ENCODE measurements at regions not wholly inside any gene's neighbourhood (a gene's known extent, or its start where the extent isn't known, plus 50 kb on each side); places are given as distances from the start of the nearest gene placed in this dataset.
"Not testable (repeated sequence)": the region's sequence is repeated elsewhere in the genome, so short reads cannot be mapped to it uniquely, and the experiment has no call there.

DNA sequence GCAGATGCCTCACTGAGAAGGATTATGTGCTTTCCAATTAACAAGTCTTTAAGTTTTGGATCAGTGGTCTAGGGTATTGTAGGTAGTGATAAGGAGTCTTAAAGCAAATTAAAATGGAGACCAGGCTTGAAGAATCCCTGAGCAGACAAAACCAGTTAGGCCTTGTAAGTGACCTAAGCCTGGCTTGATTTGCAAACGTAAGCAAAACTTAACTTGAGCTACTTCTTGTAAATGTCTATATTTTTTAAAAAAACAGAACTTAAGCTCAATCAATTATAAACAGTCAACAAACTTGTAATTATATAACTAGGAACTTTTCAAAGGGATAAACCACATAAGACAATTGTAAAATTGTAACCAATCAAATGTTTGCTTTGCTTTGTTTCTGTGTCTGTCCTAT, 72.7 kb upstream of the NALF2 start:
- no peak for DNase-seq (ENCODE audit: low read depth in 1 of 2, low spot score in 1 of 2)

DNA sequence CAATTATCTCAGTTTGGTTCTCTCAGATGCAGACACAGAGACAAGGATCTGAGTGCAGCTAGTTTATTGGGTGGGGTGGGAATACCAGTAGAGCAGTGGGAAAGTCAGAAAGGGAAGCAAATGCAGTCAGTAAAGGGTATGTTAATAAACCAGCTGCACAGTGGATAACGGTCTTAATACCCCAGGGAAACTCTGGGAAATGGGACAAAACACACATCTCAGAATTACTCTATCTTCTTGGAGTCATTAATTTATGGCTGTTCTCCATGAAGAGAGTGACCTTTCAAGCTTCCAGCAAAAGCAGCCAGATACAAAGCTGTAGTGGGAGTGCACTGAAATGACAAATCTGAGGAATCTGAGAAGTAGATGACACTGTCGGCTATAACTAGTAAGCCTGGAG, 73.3 kb upstream of the NALF2 start:
- no peak for DNase-seq (ENCODE audit: low read depth in 1 of 2, low spot score in 1 of 2)

DNA sequence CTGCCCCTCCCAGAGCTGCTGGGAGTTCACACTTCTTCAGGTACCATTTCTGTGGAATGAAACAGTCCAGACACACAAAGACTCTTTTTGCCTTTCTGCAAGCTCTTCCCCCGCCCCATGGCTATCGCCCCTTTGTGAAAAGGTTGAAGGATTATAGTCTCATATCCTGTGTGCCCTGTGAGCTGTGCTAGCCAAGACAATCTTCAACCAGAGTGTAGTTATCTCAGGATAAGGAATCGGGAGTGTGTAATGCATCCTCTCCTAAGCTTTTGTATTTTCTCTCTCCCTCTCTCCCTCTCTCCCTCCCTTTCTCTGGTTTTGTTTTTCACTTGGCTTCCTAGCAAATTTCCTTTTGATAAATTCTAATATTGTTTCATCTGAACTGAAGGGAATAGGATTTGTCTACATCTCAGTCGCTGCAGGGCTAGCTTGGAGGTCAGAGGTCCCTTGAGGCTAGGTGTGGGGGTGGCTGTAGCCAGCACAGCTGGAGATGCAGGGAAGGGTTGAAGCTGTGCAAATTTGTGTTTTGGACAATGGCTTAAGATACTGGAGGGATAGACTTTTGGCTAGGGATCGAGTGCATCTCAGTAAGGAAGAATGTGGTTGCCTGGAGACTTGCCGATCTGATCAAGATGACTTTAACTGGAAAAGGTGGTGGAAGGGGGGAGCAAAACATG, 74.6 kb upstream of the NALF2 start:
- DNase-seq (ENCODE audit: low read depth in 1 of 2, low spot score in 1 of 2) = no peak

DNA sequence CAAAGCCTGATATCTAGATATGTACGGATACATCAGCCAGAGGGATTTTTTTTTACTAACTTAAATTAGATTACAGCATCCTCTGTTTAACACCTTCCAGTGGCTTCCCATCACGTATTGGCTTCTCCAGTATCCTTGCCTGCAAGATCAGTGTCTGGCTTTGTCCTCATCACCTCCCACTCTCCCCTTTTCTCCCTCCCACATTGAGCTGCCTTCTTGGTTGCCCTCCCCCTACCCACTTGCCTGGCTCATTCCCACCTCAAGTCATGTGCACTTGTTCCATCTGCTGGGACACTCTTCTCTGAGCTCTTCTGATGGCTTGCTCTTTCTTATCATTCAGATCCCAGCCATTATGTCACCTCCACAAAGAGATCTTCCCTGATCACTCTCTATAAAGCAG, 75.9 kb upstream of the NALF2 start:
- DNase-seq (ENCODE audit: low read depth in 1 of 2, low spot score in 1 of 2) = no peak

DNA sequence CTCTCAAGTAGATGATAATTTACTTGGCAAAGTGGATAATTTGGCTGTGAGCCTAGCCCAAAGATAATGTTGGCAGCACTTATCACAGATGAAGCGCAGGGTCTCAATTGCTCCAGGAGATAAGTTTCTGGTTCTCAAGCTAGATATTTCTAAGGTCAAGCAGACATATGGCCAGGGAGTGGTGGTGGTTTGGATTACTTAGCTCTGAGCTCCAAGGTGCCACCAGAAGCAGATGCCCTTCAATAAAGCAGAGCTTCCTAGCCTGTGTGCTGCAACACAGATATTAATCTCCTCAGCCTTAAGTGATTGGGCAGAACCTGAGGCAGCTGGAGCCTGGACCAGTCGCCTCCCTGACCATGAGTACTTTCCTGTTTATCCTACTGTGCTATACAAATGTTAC, 79.2 kb upstream of the NALF2 start:
- no peak for DNase-seq (ENCODE audit: low read depth in 1 of 2, low spot score in 1 of 2)

DNA sequence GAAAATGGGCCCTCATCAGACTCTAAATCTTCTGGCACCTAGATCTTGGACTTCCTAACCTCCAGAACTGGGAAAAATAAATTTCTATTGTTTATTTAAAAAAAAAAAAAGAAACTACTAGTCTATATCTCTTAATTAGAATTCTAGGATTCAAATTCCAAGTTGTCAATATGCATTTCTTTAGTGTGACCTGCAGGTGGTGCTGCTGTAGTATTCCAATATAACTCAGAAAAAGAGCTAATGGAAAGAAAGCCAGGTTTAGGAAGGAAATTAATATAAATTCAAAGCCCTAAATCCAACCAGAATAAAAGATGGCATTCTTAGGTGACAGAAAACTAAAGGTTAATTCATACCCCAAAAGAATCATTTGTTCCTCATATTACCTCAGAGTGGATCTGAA, 80.0 kb upstream of the NALF2 start:
- DNase-seq (ENCODE audit: low read depth in 1 of 2, low spot score in 1 of 2) = no peak

DNA sequence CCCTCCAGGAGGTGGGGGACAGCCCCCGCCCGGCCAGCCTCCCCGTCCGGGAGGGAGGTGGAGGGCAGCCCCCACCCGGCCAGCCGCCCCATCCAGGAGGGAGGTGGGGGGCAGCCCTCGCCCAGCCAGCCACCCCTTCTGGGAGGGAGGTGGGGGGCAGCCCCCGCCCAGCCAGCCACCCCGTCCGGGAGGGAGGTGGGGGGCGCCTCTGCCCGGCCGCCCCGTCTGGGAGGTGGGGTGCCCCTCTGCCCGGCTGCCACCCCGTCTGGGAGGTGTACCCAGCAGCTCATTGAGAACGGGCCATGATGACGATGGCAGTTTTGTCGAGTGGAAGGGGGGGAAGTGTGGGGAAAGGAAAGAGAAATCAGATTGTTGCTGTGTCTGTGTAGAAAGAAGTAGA, 81.9 kb upstream of the NALF2 start:
- DNase-seq (ENCODE audit: low read depth in 1 of 2, low spot score in 1 of 2) = not testable (repeated sequence)

DNA sequence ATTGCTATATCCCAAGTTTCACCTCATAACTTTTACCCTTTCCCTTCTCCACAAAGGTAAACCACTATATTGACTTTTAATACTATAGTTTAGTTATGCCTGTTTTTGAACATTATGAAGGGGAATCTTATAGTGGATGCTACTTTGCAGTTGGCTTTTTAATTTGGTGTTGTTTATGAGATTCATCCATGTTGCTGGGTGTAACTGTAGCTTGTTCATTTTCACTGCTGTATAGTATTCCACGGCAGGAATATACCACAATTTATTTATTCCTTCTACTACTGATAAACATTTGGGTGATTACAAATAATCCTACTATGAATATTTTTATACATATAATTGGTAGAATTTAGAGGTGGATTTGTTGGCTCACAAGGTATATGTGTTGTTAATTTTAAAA, 88.4 kb upstream of the NALF2 start:
- no peak for DNase-seq (ENCODE audit: low read depth in 1 of 2, low spot score in 1 of 2)

DNA sequence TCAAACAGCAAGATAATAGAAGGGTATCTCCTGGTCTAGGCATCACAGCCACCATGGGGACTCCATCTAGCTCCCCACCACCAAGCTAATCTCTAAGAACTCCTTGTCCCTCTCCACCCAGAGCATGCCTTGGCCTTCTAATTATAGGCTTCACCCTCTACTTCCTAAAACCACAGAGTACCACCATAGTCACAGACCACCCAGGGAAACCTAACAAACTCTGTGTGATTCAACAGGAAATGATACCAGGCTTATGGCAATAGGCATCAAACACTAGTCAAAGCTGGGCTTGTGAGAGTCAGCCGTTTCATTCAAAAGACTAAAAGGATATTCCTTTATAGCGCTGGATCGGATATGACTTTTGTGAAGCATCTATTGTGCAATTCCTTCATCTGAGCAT, 91.5 kb upstream of the NALF2 start:
- DNase-seq (ENCODE audit: low read depth in 1 of 2, low spot score in 1 of 2) = no peak

DNA sequence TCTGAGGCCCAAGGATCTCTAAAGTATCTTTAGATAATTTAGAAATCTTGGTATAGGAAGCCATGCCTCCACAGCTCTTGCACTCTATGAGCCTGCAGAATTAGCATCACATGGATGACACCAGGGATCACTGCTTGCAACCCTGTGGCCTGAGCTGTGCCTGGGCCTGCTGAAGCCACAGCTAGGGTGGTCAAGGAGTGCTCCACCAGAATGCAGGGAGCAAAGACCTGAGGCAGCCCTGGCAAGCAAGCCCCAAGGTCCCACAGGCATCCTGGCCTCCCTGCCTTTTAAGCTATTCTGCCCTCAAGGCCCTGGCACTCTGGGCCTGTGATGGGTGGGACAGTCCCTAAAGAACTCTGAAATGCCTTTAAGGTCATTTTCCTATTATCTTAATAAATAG, 105.2 kb upstream of the NALF2 start:
- no peak for DNase-seq (ENCODE audit: low read depth in 1 of 2, low spot score in 1 of 2)

DNA sequence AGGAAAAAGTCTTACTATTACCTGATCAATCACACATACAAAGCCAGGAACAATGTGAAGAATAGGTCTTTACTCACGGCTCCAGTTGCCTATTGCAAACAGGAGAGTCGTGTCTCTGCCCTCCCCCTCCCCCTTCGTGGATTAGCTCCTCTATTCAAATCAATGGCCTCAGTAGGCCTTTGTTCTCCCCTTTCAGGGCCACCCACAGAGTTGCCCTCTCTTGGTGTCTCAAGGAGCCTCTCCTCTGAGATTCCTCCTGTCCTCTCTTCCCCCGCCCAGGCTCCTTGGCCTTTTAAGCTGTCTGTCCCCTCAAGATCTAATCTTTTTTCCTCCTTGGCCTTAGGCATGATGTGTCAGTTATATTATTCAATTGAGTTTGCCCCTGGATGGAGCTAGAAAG, 107.2 kb upstream of the NALF2 start:
- no peak for DNase-seq (ENCODE audit: low read depth in 1 of 2, low spot score in 1 of 2)

DNA sequence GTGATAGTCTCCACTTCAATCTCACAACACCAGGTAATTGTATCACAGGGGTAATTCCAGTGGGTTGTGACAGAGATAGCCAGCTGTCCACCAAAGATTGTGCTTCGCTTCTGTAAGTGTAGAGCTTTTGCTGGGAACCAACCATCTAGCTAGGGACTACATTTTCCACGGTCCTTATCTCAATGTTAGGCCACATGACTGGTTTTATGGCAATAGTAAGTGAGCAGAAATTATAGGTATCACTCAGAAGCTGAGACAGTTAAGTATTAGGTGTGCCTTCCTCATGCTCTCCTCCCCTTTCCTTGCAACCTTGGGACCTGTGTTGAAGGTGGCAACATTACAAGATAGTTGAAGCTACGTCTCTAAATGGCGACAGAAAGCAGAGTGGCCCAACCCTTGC, 108.8 kb upstream of the NALF2 start:
- DNase-seq (ENCODE audit: low read depth in 1 of 2, low spot score in 1 of 2) = no peak

DNA sequence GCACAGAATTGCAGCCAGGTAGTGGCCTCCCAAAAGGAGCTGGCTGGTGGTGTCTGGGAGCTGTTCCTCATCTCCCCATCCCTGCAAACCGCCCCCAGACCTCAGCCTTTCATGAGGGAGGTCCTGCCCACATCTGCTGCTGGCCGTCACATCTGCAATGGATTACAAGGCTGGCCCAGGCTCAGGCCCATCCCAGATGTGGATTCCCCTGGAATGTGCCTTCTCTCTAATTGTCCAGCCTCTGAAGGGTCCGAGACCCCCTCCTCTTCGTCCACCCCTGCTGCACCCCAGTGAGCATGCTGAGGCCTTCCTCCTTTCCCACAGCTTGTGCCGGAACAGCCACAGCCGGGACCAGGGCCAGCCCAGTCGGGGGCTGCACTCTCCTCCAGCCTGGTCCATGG, 115.0 kb upstream of the NALF2 start:
- DNase-seq (ENCODE audit: low read depth in 1 of 2, low spot score in 1 of 2) = no peak

DNA sequence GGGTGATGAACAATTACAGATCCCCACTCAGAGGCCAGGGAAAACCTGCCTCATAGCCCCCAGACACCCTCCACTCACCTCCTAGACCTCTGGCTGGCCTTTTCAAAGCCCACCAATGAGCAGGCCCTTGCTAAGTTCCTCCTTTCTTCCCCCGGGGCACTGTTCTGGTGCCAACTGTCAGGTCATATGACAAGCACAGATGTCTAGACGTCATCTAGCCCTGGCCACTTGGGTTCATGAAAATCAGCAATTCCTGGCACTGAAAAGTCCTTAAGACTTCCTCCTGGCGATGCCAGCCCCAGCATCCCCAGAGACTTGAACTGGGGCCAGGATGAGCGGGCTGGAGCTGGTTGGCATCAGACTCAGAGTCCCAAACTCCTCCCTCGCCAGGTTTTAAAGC, 115.6 kb upstream of the NALF2 start:
- DNase-seq (ENCODE audit: low read depth in 1 of 2, low spot score in 1 of 2) = no peak

DNA sequence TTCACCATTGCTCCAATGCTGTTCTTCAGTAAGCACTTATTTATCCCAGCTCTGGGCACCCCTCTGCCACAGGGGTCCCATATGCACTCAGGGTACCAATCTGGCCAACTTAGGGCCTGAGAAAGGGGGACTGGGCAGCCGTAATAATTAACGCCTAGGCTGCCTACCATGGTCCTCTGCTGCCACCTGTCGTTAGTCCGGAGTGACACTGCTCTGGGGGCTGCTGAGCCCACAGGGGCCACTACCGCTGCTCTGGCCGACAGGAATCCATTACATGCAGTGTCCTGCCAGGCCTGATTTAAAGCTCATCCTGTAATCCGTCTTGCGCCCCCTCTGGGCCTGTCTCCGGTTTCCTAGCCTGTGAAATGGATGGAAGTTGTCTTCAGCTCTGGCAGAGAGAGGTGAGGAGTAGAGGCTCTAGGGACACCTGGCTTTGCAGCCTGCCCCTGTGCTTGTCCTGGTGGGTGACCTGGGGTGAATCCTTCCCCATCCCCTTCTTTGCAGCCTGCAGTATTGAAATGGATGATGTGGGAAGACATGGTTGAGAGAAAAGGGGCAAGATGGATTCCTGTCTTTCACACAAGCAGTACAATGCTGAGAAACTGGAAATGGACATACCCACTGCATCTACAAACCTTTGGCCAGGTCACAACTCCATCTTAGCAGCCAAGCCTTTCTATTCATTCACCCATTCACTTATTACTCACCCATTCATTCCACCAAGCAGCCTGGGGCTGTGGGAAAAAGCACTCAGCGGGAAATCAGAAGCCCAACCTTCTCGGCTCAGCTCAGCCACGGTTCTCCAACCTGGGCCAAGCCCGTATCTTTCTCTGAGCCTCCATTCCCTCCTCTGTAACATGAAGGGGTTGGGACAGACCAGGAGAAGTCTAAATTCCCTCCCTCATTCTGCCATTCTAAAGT, 116.3 kb upstream of the NALF2 start:
- DNase-seq (ENCODE audit: low read depth in 1 of 2, low spot score in 1 of 2) = peak in 1 of 2 donors; percentile 0

DNA sequence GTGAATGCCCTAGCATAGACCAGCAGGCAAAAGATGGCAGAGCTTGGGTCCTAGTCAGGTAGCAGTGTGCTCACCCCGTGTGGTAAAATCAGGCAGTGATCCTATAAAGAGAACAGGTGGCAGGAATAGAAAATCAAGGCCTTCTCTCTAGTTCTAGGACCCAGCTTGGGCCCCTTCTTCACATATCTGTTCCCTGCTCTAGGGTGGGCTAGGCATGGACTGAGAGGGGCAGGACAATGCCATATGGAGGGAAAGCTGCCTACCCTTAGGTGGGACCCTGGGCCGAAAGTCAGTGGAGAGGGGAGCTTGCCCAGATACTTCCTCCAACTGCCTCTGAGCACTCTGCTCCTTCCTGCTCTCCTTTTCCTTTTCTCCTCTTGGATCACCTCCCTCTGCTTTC, 117.4 kb upstream of the NALF2 start:
- DNase-seq (ENCODE audit: low read depth in 1 of 2, low spot score in 1 of 2) = no peak

DNA sequence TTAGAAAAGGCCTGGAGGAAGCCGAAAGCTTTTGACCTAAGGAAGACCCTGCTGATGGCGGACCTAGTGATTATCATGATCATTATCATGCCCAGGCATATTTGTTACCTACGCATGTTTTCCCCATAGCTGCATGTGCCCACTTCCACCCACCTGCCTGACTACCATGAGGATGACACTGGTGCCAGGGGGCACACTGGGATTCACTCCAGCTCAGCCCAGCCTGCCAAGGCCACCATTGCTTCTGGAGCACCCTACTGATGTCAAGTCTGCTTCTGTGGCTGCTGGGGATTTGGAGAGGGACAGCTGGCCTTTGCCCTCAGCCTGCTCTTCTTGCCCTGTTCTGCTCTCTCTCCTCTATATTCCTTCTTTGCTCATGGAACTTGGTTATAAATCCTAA, 124.7 kb upstream of the NALF2 start:
- no peak for DNase-seq (ENCODE audit: low read depth in 1 of 2, low spot score in 1 of 2)

DNA sequence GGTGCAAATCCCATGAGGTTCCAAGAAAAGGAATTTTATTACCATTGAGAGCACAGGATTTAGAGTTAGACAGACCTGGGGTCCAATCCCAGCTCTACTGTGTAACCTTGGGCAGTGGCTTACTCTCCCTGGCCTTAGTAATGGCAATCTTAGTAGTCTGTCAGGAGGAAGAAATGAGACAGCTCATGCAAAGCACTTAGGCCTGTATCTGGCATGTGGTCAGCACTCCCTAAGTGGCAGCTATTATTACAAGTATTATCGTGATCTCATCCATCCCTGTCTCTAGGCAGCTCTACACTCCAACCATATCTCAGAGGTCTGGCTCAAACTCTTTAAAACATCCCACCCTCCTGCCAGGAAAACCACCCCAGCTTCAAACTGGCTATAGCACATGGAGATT, 129.6 kb upstream of the NALF2 start:
- DNase-seq (ENCODE audit: low read depth in 1 of 2, low spot score in 1 of 2) = no peak

DNA sequence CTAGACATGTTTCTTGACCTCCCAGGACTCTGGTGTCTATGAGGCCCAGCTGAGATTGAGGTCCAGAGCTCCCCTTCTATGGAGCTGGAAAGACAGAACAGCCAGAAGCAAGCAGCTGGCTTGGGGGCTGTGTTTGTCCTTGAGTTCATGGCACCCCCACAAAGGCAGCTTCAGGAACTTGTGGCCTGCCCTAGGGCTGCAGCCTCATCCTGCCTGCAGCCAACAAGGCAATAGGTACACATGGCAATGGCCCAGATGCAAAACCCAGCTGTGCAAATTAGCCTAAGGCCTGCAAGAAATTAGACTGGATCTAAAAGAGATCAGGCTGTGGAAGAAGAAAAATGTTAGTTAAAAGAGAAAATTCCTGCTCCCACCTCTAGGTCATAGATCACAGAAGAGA, 131.7 kb upstream of the NALF2 start:
- DNase-seq (ENCODE audit: low read depth in 1 of 2, low spot score in 1 of 2) = no peak

DNA sequence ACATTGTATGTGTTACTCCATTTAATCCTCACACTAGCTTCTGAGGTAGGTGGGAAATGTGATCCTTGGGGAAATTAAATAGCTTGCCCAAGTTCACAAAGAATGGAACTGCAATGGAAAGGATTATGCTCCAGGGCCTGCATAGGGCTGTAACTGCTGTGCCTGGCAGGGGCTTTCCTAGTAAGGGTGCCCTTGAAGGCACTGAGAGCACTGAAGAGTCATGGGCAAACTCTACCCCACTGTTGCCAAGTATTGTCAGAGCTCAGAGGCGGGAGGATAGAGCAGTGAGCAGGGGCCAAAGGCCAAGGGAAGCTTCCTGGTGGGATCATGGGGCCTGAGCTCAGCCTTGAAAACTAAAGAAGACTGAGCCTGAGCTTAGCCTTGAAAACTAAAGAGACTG, 133.0 kb upstream of the NALF2 start:
- no peak for DNase-seq (ENCODE audit: low read depth in 1 of 2, low spot score in 1 of 2)

DNA sequence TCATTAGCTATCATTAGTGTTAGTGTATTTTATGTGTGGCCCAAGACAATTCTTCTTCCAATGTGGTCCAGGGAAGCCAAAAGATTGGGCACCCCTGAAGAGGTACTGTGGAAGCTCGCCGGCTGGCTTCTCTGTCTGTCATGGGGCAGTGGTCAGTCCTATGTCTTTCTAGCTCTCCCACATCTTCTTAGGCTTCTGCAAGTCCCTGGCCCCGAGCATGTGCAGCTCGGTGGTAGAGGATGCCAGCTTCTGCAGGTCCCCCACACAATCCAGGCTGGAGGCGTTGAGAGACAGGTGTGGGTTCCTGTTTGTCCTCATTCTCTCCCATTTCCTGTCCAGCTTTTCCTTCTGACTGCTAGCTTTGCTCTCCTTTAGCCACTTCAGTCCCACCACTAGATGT, 134.1 kb upstream of the NALF2 start:
- no peak for DNase-seq (ENCODE audit: low read depth in 1 of 2, low spot score in 1 of 2)

DNA sequence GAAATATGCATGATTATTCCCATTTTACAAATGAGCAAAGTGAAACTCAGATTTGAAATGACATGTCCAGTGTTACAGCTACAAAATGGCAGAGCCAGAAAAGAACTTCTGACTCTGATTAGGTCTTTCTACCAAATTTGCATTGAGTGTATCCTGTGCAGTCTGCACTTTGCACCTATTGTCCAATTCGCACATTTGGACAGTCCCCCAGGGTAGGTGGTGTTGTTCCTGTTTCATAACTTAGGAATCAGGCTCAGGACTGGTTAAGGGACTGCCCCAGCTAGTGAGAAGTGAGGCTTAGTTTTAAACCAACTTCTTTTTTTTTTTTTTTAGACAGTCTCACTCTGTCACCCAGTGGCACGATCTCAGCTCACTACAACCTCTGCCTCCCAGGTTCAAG, 137.9 kb upstream of the NALF2 start:
- DNase-seq (ENCODE audit: low read depth in 1 of 2, low spot score in 1 of 2) = no peak

DNA sequence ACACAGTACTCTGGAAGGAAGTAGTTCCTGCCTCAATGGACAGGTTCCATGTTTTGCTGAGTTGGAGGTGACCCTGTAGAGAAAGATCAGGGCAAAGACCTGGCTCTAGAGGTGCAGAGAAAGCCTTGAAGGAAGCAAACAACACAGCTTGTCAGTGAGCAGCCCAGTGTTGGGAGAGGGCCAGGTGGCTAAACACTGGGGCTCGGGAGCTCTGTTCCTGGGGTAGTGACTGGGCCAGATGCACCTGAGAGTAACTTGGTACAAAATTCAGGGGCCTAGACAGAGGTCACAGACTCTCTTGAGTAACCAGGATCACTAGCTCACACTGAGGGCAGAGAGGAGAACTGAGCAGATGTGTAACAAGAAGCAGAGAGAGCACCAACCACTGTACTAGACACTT, 138.4 kb upstream of the NALF2 start:
- no peak for DNase-seq (ENCODE audit: low read depth in 1 of 2, low spot score in 1 of 2)

All from activated CD4-positive, alpha-beta T cell treated with anti-CD3 and anti-CD28 coated beads, Interleukin-2, amount 50 U/mL, for 24 hours (primary cell).